SK-N-SH treated with all-trans-retinoic acid at 6 μM for 48 hours (cell line): ENCODE measurements at regions not wholly inside any gene's neighbourhood (a gene's known extent, or its start where the extent isn't known, plus 50 kb on each side); places are given as distances from the start of the nearest gene placed in this dataset.

Source experiments
- ATAC-seq: fragments of 200-7000 bp; cut with Tn5 transposase; 3 replicates; pipeline ENCODE4 v1.9.1; 2020; ENCODE audit warnings: mild to moderate bottlenecking, moderate library complexity
- ARNTL ChIP-seq: fragments of 450-650 bp; formaldehyde crosslinking; IDR thresholded peaks from 2 replicates; pipeline ENCODE4 v1.5.0; 2020; ENCODE audit warnings: low read depth, mild to moderate bottlenecking, moderate library complexity, borderline replicate concordance
- BACH2 ChIP-seq: fragments of 250-450 bp; sonication (Bioruptor Pico); IDR thresholded peaks from 2 replicates; pipeline ENCODE4 v1.9.0; 2021; ENCODE audit warnings: mild to moderate bottlenecking, borderline replicate concordance
- CREB5 ChIP-seq: fragments of 250-450 bp; sonication (Bioruptor Pico); IDR thresholded peaks from 2 replicates; pipeline ENCODE4 v1.5.1; 2020; ENCODE audit warnings: low read depth, mild to moderate bottlenecking, moderate library complexity
- CSDC2 ChIP-seq: fragments of 250-450 bp; sonication (Bioruptor Pico); IDR thresholded peaks from 2 replicates; pipeline ENCODE4 v1.5.0; 2020; ENCODE audit warnings: mild to moderate bottlenecking, moderate library complexity
- CSRNP3 ChIP-seq: fragments of 250-450 bp; sonication (Bioruptor Pico); IDR thresholded peaks from 2 replicates; pipeline ENCODE4 v1.5.1; 2021; ENCODE audit warnings: mild to moderate bottlenecking, moderate library complexity
- ESRRG ChIP-seq: fragments of 250-450 bp; sonication (Bioruptor Pico); IDR thresholded peaks from 2 replicates; pipeline ENCODE4 v1.6.1; 2021; ENCODE audit warnings: mild to moderate bottlenecking
- GLIS3 ChIP-seq: fragments of 250-450 bp; sonication (Bioruptor Pico); IDR thresholded peaks from 2 replicates; pipeline ENCODE4 v1.5.0; 2020; ENCODE audit warnings: mild to moderate bottlenecking, moderate library complexity
- ISL1 ChIP-seq: fragments of 250-450 bp; sonication (Bioruptor Pico); IDR thresholded peaks from 2 replicates; pipeline ENCODE4 v2.1.2; 2022; ENCODE audit warnings: mild to moderate bottlenecking, moderate library complexity
- OSR1 ChIP-seq: fragments of 250-450 bp; sonication (Bioruptor Pico); IDR thresholded peaks from 2 replicates; pipeline ENCODE4 v1.8.0; 2022; ENCODE audit warnings: moderate library complexity, mild to moderate bottlenecking, inconsistent platforms
- PATZ1 ChIP-seq: fragments of 250-450 bp; sonication (Bioruptor Pico); IDR thresholded peaks from 2 replicates; pipeline ENCODE4 v1.8.0; 2020; ENCODE audit warnings: mild to moderate bottlenecking, moderate library complexity, borderline replicate concordance
- POU6F1 ChIP-seq: fragments of 250-450 bp; sonication (Bioruptor Pico); IDR thresholded peaks from 2 replicates; pipeline ENCODE4 v1.8.0; 2021; ENCODE audit warnings: low read depth, mild to moderate bottlenecking, moderate library complexity, borderline replicate concordance
- PPARA ChIP-seq: fragments of 250-450 bp; sonication (Bioruptor Pico); IDR thresholded peaks from 2 replicates; pipeline ENCODE4 v1.5.0; 2020; ENCODE audit warnings: mild to moderate bottlenecking, borderline replicate concordance
- RARB ChIP-seq: fragments of 250-450 bp; sonication (Bioruptor Pico); IDR thresholded peaks from 2 replicates; pipeline ENCODE4 v1.8.0; 2021; ENCODE audit warnings: mild to moderate bottlenecking, moderate library complexity
- SNAI2 ChIP-seq: fragments of 250-450 bp; sonication (Bioruptor Pico); IDR thresholded peaks from 2 replicates; pipeline ENCODE4 v1.5.0; 2020; ENCODE audit warnings: mild to moderate bottlenecking, moderate library complexity
- TCF4 ChIP-seq: fragments of 250-450 bp; sonication (Bioruptor Pico); IDR thresholded peaks from 2 replicates; pipeline ENCODE4 v1.8.0; 2021; ENCODE audit warnings: mild to moderate bottlenecking, moderate library complexity, borderline replicate concordance
- TOX ChIP-seq: fragments of 250-450 bp; sonication (Bioruptor Pico); IDR thresholded peaks from 2 replicates; pipeline ENCODE4 v1.8.0; 2021; ENCODE audit warnings: mild to moderate bottlenecking, moderate library complexity, borderline replicate concordance
- ZC3H10 ChIP-seq: fragments of 250-450 bp; sonication (Bioruptor Pico); IDR thresholded peaks from 2 replicates; pipeline ENCODE4 v1.5.1; 2021; ENCODE audit warnings: mild to moderate bottlenecking, moderate library complexity
- ZFP3 ChIP-seq: fragments of 250-450 bp; sonication (Bioruptor Pico); IDR thresholded peaks from 2 replicates; pipeline ENCODE4 v1.5.0; 2020; ENCODE audit warnings: mild to moderate bottlenecking, moderate library complexity
- ZFP30 ChIP-seq: fragments of 450-650 bp; formaldehyde crosslinking; IDR thresholded peaks from 2 replicates; pipeline ENCODE4 v1.5.0; 2022; ENCODE audit warnings: mild to moderate bottlenecking, moderate library complexity
- ZNF565 ChIP-seq: fragments of 450-650 bp; formaldehyde crosslinking; conservative IDR thresholded peaks from 2 replicates; pipeline ENCODE4 v1.5.0; 2020; ENCODE audit warnings: low read depth, mild to moderate bottlenecking, moderate library complexity
- ZNF70 ChIP-seq: fragments of 450-650 bp; formaldehyde crosslinking; IDR thresholded peaks from 2 replicates; pipeline ENCODE4 v1.5.0; 2020; ENCODE audit warnings: mild to moderate bottlenecking, moderate library complexity
- ZNF8 ChIP-seq: fragments of 450-650 bp; formaldehyde crosslinking; IDR thresholded peaks from 2 replicates; pipeline ENCODE4 v1.5.0; 2020; ENCODE audit warnings: mild to moderate bottlenecking, moderate library complexity

GRCh38 chr9:1400983-1401382 lies 350.8 kb downstream of the DMRT2 start:
- TF ChIP-seq ESRRG (CRISPR knock-in tag), result no peak
- TF ChIP-seq ZNF565 (CRISPR knock-in tag), result no peak
- no peak for TF ChIP-seq ZFP3 (CRISPR knock-in tag)
- TF ChIP-seq TCF4 (CRISPR knock-in tag), result no peak
- no peak for TF ChIP-seq ZNF70 (CRISPR knock-in tag)
- TF ChIP-seq ZC3H10, result no peak
- no peak for TF ChIP-seq SNAI2 (CRISPR knock-in tag)
- TF ChIP-seq GLIS3 (CRISPR knock-in tag), result no peak
- no peak for TF ChIP-seq RARB (CRISPR knock-in tag)
- TF ChIP-seq PPARA (CRISPR knock-in tag), result no peak
- no peak for TF ChIP-seq BACH2 (CRISPR knock-in tag)
- no peak for TF ChIP-seq CSRNP3 (CRISPR knock-in tag)
- TF ChIP-seq TOX (CRISPR knock-in tag), result no peak
- no peak for TF ChIP-seq ARNTL (CRISPR knock-in tag)
- no peak for TF ChIP-seq ZFP30 (CRISPR knock-in tag)
- TF ChIP-seq POU6F1 (CRISPR knock-in tag), result no peak
- TF ChIP-seq OSR1 (CRISPR knock-in tag), result no peak
- no peak for TF ChIP-seq ISL1 (CRISPR knock-in tag)
- no peak for TF ChIP-seq ZNF8 (CRISPR knock-in tag)
- no peak for TF ChIP-seq CSDC2 (CRISPR knock-in tag)
- no peak for ATAC-seq

- ATAC-seq, result no peak
- TF ChIP-seq ZNF565 (CRISPR knock-in tag) (no peak), ARNTL (CRISPR knock-in tag) (no peak), ZNF70 (CRISPR knock-in tag) (no peak), RARB (CRISPR knock-in tag) (no peak), ZFP30 (CRISPR knock-in tag) (no peak), POU6F1 (CRISPR knock-in tag) (no peak), SNAI2 (CRISPR knock-in tag) (no peak), ZC3H10 (no peak)
Measured at GRCh38 chr9:1404940-1405339, 354.8 kb downstream of the DMRT2 start.

- ATAC-seq, result no peak
- no peak for TF ChIP-seq TCF4 (CRISPR knock-in tag)
- TF ChIP-seq ZC3H10, result no peak
- TF ChIP-seq GLIS3 (CRISPR knock-in tag), result no peak
- TF ChIP-seq CSRNP3 (CRISPR knock-in tag), result no peak
- no peak for TF ChIP-seq ZNF8 (CRISPR knock-in tag)
- no peak for TF ChIP-seq CREB5 (CRISPR knock-in tag)
- no peak for TF ChIP-seq SNAI2 (CRISPR knock-in tag)
- no peak for TF ChIP-seq PPARA (CRISPR knock-in tag)
Measured at GRCh38 chr9:1411826-1412225, 361.7 kb downstream of the DMRT2 start.

- no peak for TF ChIP-seq CSRNP3 (CRISPR knock-in tag)
- no peak for TF ChIP-seq ESRRG (CRISPR knock-in tag)
- TF ChIP-seq ZC3H10, result no peak
- TF ChIP-seq SNAI2 (CRISPR knock-in tag), result no peak
- no peak for TF ChIP-seq CSDC2 (CRISPR knock-in tag)
- TF ChIP-seq BACH2 (CRISPR knock-in tag), result no peak
- no peak for TF ChIP-seq ARNTL (CRISPR knock-in tag)
- TF ChIP-seq PATZ1, result no peak
- no peak for TF ChIP-seq GLIS3 (CRISPR knock-in tag)
- no peak for TF ChIP-seq ZFP30 (CRISPR knock-in tag)
- no peak for TF ChIP-seq PPARA (CRISPR knock-in tag)
- TF ChIP-seq ZFP3 (CRISPR knock-in tag), result no peak
- ATAC-seq, result no peak
Measured at GRCh38 chr9:1414711-1415131, 364.6 kb downstream of the DMRT2 start.
